SK-N-SH (cell line): ENCODE measurements at regions not wholly inside any gene's neighbourhood (a gene's known extent, or its start where the extent isn't known, plus 50 kb on each side); places are given as distances from the start of the nearest gene placed in this dataset.
A peak's percentile ranks its signal among the peaks of the same experiment; 100 is the strongest.

ENCODE experiments used
- CTCF ChIA-PET: fragments of 300-600, 350-600 bp; formaldehyde crosslinking; extraction: SDS; loops from one replicate; lab custom pipeline; 2021; lab: Yijun Ruan, JAX
- POLR2A ChIA-PET: fragments of 350-600 bp; sonication (Branson Sonifier 250); formaldehyde crosslinking; extraction: SDS; loops from one replicate; lab custom pipeline; 2020; ENCODE audit warnings: antibody characterized with exemption, inconsistent platforms; lab: Yijun Ruan, JAX
- DNase-seq: peaks from one replicate; pipeline ENCODE4 v3.0.0; 2012
- H2AFZ ChIP-seq: fragments of 200-600 bp; sonication (generic); 2 replicates; pipeline ENCODE4 v1.8.1; 2016; ENCODE audit warnings: antibody characterized with exemption, mild to moderate bottlenecking, low read depth
- H3F3A ChIP-seq: fragments of 200-600 bp; sonication (generic); replicated peaks from 2 replicates; pipeline ENCODE3; 2016; ENCODE audit warnings: antibody characterized with exemption, mild to moderate bottlenecking; ENCODE audit not compliant: insufficient read depth
- H3K27ac ChIP-seq, 2 experiments: fragments of 200-500 bp in 1 of 2; fragments of 200-600 bp in 1 of 2; sonication (Bioruptor generic) in 1 of 2; sonication (generic), shearing (Covaris generic) in 1 of 2; 2 replicates each; pipeline versions ENCODE4 v1.5.1 to v1.6.1; 2014 to 2016; ENCODE audit warnings: low read depth in 2 of 2, inconsistent platforms in 1 of 2, low read length in 1 of 2, mild to moderate bottlenecking in 1 of 2, mixed read lengths in 1 of 2
- H3K27me3 ChIP-seq: fragments of 200-600 bp; sonication (generic), shearing (Covaris generic); 2 replicates; pipeline ENCODE4 v1.6.1; 2016; ENCODE audit warnings: mixed run types; ENCODE audit not compliant: insufficient read depth
- H3K36me3 ChIP-seq, 2 experiments: fragments of 200-500 bp in 1 of 2; fragments of 200-600 bp in 1 of 2; sonication (Bioruptor generic) in 1 of 2; sonication (generic) in 1 of 2; replicated peaks in 1 of 2; 2 replicates each; pipeline versions ENCODE3 to v1.5.1; 2014 to 2016; ENCODE audit warnings: low read length in 1 of 2, mild to moderate bottlenecking in 1 of 2; ENCODE audit not compliant: insufficient read depth in 2 of 2, control insufficient read depth in 1 of 2
- H3K4me1 ChIP-seq, 2 experiments: fragments of 200-500 bp in 1 of 2; fragments of 200-600 bp in 1 of 2; sonication (Bioruptor generic) in 1 of 2; sonication (generic), shearing (Covaris generic) in 1 of 2; 2 replicates each; pipeline versions ENCODE4 v1.5.1 to v1.6.1; 2014 to 2016; ENCODE audit warnings: low read depth in 1 of 2, low read length in 1 of 2, mixed run types in 1 of 2; ENCODE audit not compliant: insufficient read depth in 2 of 2, control insufficient read depth in 1 of 2
- H3K4me2 ChIP-seq: fragments of 200-600 bp; sonication (generic), shearing (Covaris generic); 2 replicates; pipeline ENCODE4 v1.6.1; 2017; ENCODE audit warnings: mixed run types
- H3K4me3 ChIP-seq, 2 experiments: fragments of 200-500 bp in 1 of 2; fragments of 200-600 bp in 1 of 2; sonication (Bioruptor generic) in 1 of 2; sonication (generic), shearing (Covaris generic) in 1 of 2; 2 replicates each; pipeline versions ENCODE4 v1.5.1 to v1.8.1; 2014 to 2016; ENCODE audit warnings: low read depth in 2 of 2, inconsistent platforms in 1 of 2, low read length in 1 of 2, mild to moderate bottlenecking in 1 of 2, mixed read lengths in 1 of 2, moderate library complexity in 1 of 2
- H3K79me2 ChIP-seq: fragments of 200-600 bp; sonication (generic); 2 replicates; pipeline ENCODE4 v1.8.1; 2017; ENCODE audit warnings: mild to moderate bottlenecking; ENCODE audit not compliant: insufficient read depth
- H3K9ac ChIP-seq: fragments of 200-600 bp; sonication (generic); 2 replicates; pipeline ENCODE4 v1.6.1; 2017; ENCODE audit warnings: mixed run types
- H3K9me2 ChIP-seq: fragments of 200-600 bp; sonication (generic); 2 replicates; pipeline ENCODE4 v1.6.1; 2017; ENCODE audit warnings: mixed run types
- H3K9me3 ChIP-seq: fragments of 200-600 bp; sonication (generic); 2 replicates; pipeline ENCODE4 v1.6.1; 2017; ENCODE audit warnings: mixed run types, mild to moderate bottlenecking, moderate library complexity
- H4K20me1 ChIP-seq: fragments of 200-600 bp; sonication (generic); 2 replicates; pipeline ENCODE4 v1.6.1; 2017; ENCODE audit warnings: mild to moderate bottlenecking, mixed run types; ENCODE audit not compliant: insufficient read depth
- CTCF ChIP-seq: fragments of 200-600 bp; sonication (generic); IDR thresholded peaks from 2 replicates; pipeline ENCODE4 v1.6.1; 2017; ENCODE audit warnings: antibody characterized with exemption, mild to moderate bottlenecking, moderate library complexity
- EZH2phosphoT487 ChIP-seq: fragments of 200-600 bp; sonication (generic); IDR thresholded peaks from 2 replicates; pipeline ENCODE4 v1.6.1; 2017; ENCODE audit warnings: low read depth, mixed run types, mild to moderate bottlenecking, antibody characterized with exemption, moderate library complexity, borderline replicate concordance
- FOSL2 ChIP-seq: IDR thresholded peaks from 2 replicates; pipeline ENCODE4 v1.4.0; 2012; ENCODE audit warnings: low read depth, mild to moderate bottlenecking, moderate library complexity, borderline replicate concordance
- FOXJ3 ChIP-seq: sonication (generic); formaldehyde crosslinking; IDR thresholded peaks from 2 replicates; pipeline ENCODE4 v1.5.1; 2020; ENCODE audit warnings: mild to moderate bottlenecking, missing genetic modification reagents
- FOXM1 ChIP-seq: IDR thresholded peaks from 2 replicates; pipeline ENCODE4 v1.4.0; 2012; ENCODE audit warnings: low read depth, mild to moderate bottlenecking
- IRF3 ChIP-seq: fragments of 150-350 bp; IDR thresholded peaks from 2 replicates; pipeline ENCODE4 v1.6.1; 2016; ENCODE audit warnings: mild to moderate bottlenecking, low read depth, low read length
- MEF2A ChIP-seq: IDR thresholded peaks from 2 replicates; pipeline ENCODE4 v1.4.0; 2012; ENCODE audit warnings: low read depth, borderline replicate concordance
- PBX3 ChIP-seq: IDR thresholded peaks from 2 replicates; pipeline ENCODE4; 2012
- RAD21 ChIP-seq: IDR thresholded peaks from 2 replicates; pipeline ENCODE4 v1.6.1; 2012; ENCODE audit warnings: mild to moderate bottlenecking, low read length
- REST ChIP-seq: IDR thresholded peaks from 2 replicates; pipeline ENCODE4 v1.6.1; 2012; ENCODE audit warnings: mild to moderate bottlenecking, low read depth, low read length, moderate library complexity
- RXRA ChIP-seq: IDR thresholded peaks from 2 replicates; pipeline ENCODE4 v1.4.0; 2012; ENCODE audit warnings: low read depth, mild to moderate bottlenecking, borderline replicate concordance
- TAF1 ChIP-seq: IDR thresholded peaks from 2 replicates; pipeline ENCODE4 v1.6.1; 2012; ENCODE audit warnings: low read depth, mild to moderate bottlenecking, low read length, moderate library complexity, borderline replicate concordance
- TEAD4 ChIP-seq: IDR thresholded peaks from 2 replicates; pipeline ENCODE4 v1.4.0; 2012; ENCODE audit warnings: mild to moderate bottlenecking, borderline replicate concordance; ENCODE audit not compliant: insufficient read depth
- USF2 ChIP-seq: fragments of 150-350 bp; IDR thresholded peaks from 2 replicates; pipeline ENCODE4 v1.6.1; 2017; ENCODE audit warnings: antibody characterized with exemption, low read length, low read depth, borderline replicate concordance
- YY1 ChIP-seq: IDR thresholded peaks from 2 replicates; pipeline ENCODE4 v1.4.0; 2012; ENCODE audit warnings: low read depth, mild to moderate bottlenecking
- WGBS: methylation state at CpG from one replicate; pipeline ENCODE4 v1.1.6; 2017; ENCODE audit warnings: low lambda C conversion rate; 5-methylcytosine and 5-hydroxymethylcytosine counted together

GRCh38 chr5:166123717-166124116, 2167.7 kb upstream of the WWC1 start:
- POLR2A ChIA-PET = no interaction called here
- CTCF ChIA-PET = interaction anchor here (1.0 kb wide), 1 partner anchor 792 kb away, joined by 3 read pairs; no protein-coding TSS in a partner anchor
- no peak overlapping the region for H3K4me3 ChIP-seq
- no peaks in the 10 kb centered on the region for H4K20me1 ChIP-seq
- no peak overlapping the region for H3K4me2 ChIP-seq
- H2AFZ ChIP-seq = no peak overlapping the region
- no peak overlapping the region for H3K9ac ChIP-seq
- no peaks in the 10 kb centered on the region for H3F3A ChIP-seq
- no peak overlapping the region for H3K27ac ChIP-seq
- H3K4me1 ChIP-seq = no peaks in the 10 kb centered on the region; a peak in 1 of 4 replicates
- no peaks in the 10 kb centered on the region for H3K27me3 ChIP-seq
- H3K36me3 ChIP-seq = no peaks in the 10 kb centered on the region
- no peaks in the 10 kb centered on the region for H3K9me3 ChIP-seq
- no peaks in the 10 kb centered on the region for H3K79me2 ChIP-seq
- WGBS = 26% methylated on average over 4 of the region's 4 CpGs
- DNase-seq = peak; percentile 41
- H3K9me2 ChIP-seq = no peaks in the 10 kb centered on the region
- TF ChIP-seq FOXJ3 (CRISPR knock-in tag) = no peak
- TF ChIP-seq USF2 = no peak
- no peak for TF ChIP-seq YY1
- no peak for TF ChIP-seq CTCF
- TF ChIP-seq RAD21 = peak; percentile 2; the same call in 1 of the 2 replicates
- TF ChIP-seq RXRA = no peak
- no peak for TF ChIP-seq MEF2A
- TF ChIP-seq EZH2phosphoT487 = no peak
- TF ChIP-seq, all 33 proteins: peak for 1

GRCh38 chr5:166127766-166128570, 2163.5 kb upstream of the WWC1 start:
- 58% methylated on average over 9 of the region's 10 CpGs for WGBS
- no peak overlapping the region for H2AFZ ChIP-seq
- H3K4me2 ChIP-seq = no peak overlapping the region
- H3K79me2 ChIP-seq = no peaks in the 10 kb centered on the region
- H3K9ac ChIP-seq = no peak overlapping the region
- no peak for DNase-seq
- no peaks in the 10 kb centered on the region for H3K27me3 ChIP-seq
- ChIA-PET CTCF (no interaction called here), POLR2A (no interaction called here)
- H3F3A ChIP-seq = no peaks in the 10 kb centered on the region
- no peak overlapping the region for H3K4me3 ChIP-seq
- H3K27ac ChIP-seq = no peak overlapping the region
- H3K4me1 ChIP-seq = no peaks in the 10 kb centered on the region; a peak in 1 of 4 replicates
- no peaks in the 10 kb centered on the region for H3K36me3 ChIP-seq
- no peaks in the 10 kb centered on the region for H3K9me3 ChIP-seq
- H4K20me1 ChIP-seq = no peaks in the 10 kb centered on the region
- H3K9me2 ChIP-seq = no peaks in the 10 kb centered on the region
- TF ChIP-seq TAF1 (no peak), YY1 (no peak), FOXJ3 (CRISPR knock-in tag) (no peak), FOSL2 (no peak), TEAD4 (no peak), EZH2phosphoT487 (no peak), REST (no peak), IRF3 (no peak), PBX3 (no peak), FOXM1 (no peak)
